Peyer's patch (tissue), 4 donors: ENCODE measurements at regions not wholly inside any gene's neighbourhood (a gene's known extent, or its start where the extent isn't known, plus 50 kb on each side); places are given as distances from the start of the nearest gene placed in this dataset.

ENCODE experiments used
- POLR2A ChIP-seq, 2 donors: fragments of 450-650 bp; IDR thresholded peaks; one replicate each; pipeline ENCODE4 v1.5.1; 2017; ENCODE audit warnings: antibody characterized with exemption in 2 of 2, mild to moderate bottlenecking in 2 of 2, moderate library complexity in 2 of 2
- TF ChIP-seq, protein P1 (sequence below), 6 experiments: fragments of 450-650 bp in 4 of 6; fragments of 200-600 bp in 2 of 6; sonication (generic) in 1 of 6; IDR thresholded peaks; one replicate each; pipeline ENCODE4 v1.5.1; 2017 to 2019; ENCODE audit warnings: antibody characterized with exemption in 6 of 6, mild to moderate bottlenecking in 3 of 6, moderate library complexity in 1 of 6

DNA sequence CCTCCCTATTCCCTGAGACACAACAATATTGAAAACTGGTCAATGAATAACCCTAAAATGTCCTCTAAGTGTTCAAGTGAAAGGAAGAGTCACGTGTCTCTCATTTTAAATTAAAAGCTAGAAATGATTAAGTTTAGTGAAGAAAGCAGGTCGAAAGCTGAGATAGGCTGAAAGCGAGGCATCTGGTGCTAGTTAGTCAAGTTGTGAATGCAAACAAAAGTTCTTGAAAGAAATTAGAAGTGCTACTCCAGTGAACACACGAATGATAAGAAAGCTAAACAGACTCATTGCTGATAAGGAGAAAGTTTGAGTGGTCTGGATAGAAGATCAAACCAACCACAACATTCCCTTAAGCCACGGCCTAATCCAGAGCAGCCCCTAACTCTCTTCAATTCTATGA lies 99.4 kb upstream of the ZNF507 start:
- TF ChIP-seq, protein P1, sequence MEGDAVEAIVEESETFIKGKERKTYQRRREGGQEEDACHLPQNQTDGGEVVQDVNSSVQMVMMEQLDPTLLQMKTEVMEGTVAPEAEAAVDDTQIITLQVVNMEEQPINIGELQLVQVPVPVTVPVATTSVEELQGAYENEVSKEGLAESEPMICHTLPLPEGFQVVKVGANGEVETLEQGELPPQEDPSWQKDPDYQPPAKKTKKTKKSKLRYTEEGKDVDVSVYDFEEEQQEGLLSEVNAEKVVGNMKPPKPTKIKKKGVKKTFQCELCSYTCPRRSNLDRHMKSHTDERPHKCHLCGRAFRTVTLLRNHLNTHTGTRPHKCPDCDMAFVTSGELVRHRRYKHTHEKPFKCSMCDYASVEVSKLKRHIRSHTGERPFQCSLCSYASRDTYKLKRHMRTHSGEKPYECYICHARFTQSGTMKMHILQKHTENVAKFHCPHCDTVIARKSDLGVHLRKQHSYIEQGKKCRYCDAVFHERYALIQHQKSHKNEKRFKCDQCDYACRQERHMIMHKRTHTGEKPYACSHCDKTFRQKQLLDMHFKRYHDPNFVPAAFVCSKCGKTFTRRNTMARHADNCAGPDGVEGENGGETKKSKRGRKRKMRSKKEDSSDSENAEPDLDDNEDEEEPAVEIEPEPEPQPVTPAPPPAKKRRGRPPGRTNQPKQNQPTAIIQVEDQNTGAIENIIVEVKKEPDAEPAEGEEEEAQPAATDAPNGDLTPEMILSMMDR (IDR thresholded peaks at IDR 0.05), result no peak
- TF ChIP-seq POLR2A (IDR thresholded peaks at IDR 0.05), result no peak
